Thymus (tissue), 11 donors: ENCODE measurements at regions not wholly inside any gene's neighbourhood (a gene's known extent, or its start where the extent isn't known, plus 50 kb on each side); places are given as distances from the start of the nearest gene placed in this dataset.

Source experiments
- DNase-seq, 9 donors: peaks; one replicate each; pipeline ENCODE4 v3.0.0-alpha.2; 2013; ENCODE audit warnings: low spot score in 9 of 9, low read depth in 6 of 9, missing footprints in 1 of 9
- H3K27ac ChIP-seq, 2 donors: one replicate each; pipeline ENCODE4 v1.5.1; 2013; ENCODE audit warnings: control low read depth in 1 of 2, low read depth in 1 of 2, low read length in 1 of 2, mild to moderate bottlenecking in 1 of 2, moderate library complexity in 1 of 2
- H3K27me3 ChIP-seq, 2 donors: one replicate each; pipeline ENCODE4 v1.5.1; 2013; ENCODE audit warnings: low read length in 1 of 2; ENCODE audit not compliant: control insufficient read depth in 2 of 2, insufficient read depth in 1 of 2
- H3K36me3 ChIP-seq, 2 donors: one replicate each; pipeline ENCODE4 v1.5.1; 2013; ENCODE audit warnings: low read length in 1 of 2, mild to moderate bottlenecking in 1 of 2, moderate library complexity in 1 of 2; ENCODE audit not compliant: control insufficient read depth in 2 of 2, insufficient read depth in 2 of 2
- H3K4me1 ChIP-seq, 2 donors: one replicate each; pipeline ENCODE4 v1.5.1; 2013; ENCODE audit warnings: low read length in 2 of 2; ENCODE audit not compliant: control insufficient read depth in 2 of 2, insufficient read depth in 2 of 2
- H3K4me3 ChIP-seq, 2 donors: one replicate each; pipeline ENCODE4 v1.5.1; 2013; ENCODE audit warnings: low read length in 2 of 2, control low read depth in 1 of 2, mild to moderate bottlenecking in 1 of 2
- H3K9me3 ChIP-seq, 2 donors: one replicate each; pipeline ENCODE4 v1.5.1; 2013; ENCODE audit warnings: low read length in 1 of 2, mild to moderate bottlenecking in 1 of 2; ENCODE audit not compliant: control insufficient read depth in 2 of 2, insufficient read depth in 1 of 2
- WGBS: extraction: QIAGEN DNeasy Blood & Tissue Kit; methylation state at CpG from one replicate; pipeline ENCODE4 v1.1.7; 2013; 5-methylcytosine and 5-hydroxymethylcytosine counted together
- donor health status: healthy.

GRCh38 chr20:39116020-39116419 is 153.9 kb downstream of the DHX35 start:
- Histone ChIP-seq H3K4me1 (no peaks in the 10 kb centered on the region), H3K27me3 (peaks cover 0 to 10% of the 10 kb centered on the region in 2 donors), H3K27ac (no peak overlapping the region), H3K36me3 (no peaks in the 10 kb centered on the region), H3K4me3 (no peak overlapping the region), H3K9me3 (no peaks in the 10 kb centered on the region)
- WGBS: 95% methylated on average over 2 of the region's 2 CpGs
- no peak for DNase-seq

- Histone ChIP-seq H3K27ac (no peak overlapping the region), H3K4me3 (no peak overlapping the region), H3K4me1 (no peaks in the 10 kb centered on the region), H3K27me3 (peaks cover 0 to 25% of the 10 kb centered on the region in 2 donors), H3K9me3 (no peaks in the 10 kb centered on the region), H3K36me3 (no peaks in the 10 kb centered on the region)
- WGBS: 35% methylated on average over 9 of the region's 9 CpGs
- DNase-seq: peak in 2 of 9 donors; percentile 4 to 6
Measured at GRCh38 chr20:39112178-39112743, 150.1 kb downstream of the DHX35 start.

GRCh38 chr20:39111359-39112177 is 149.4 kb downstream of the DHX35 start:
- no peak for DNase-seq
- H3K4me3 ChIP-seq: no peak overlapping the region
- 21% methylated on average over 4 of the region's 4 CpGs for WGBS
- no peaks in the 10 kb centered on the region for H3K36me3 ChIP-seq
- no peaks in the 10 kb centered on the region for H3K4me1 ChIP-seq
- no peaks in the 10 kb centered on the region for H3K9me3 ChIP-seq
- H3K27me3 ChIP-seq: peaks cover 0 to 25% of the 10 kb centered on the region in 2 donors
- H3K27ac ChIP-seq: no peak overlapping the region

- peaks cover 0 to 25% of the 10 kb centered on the region in 2 donors for H3K27me3 ChIP-seq
- H3K4me1 ChIP-seq: no peaks in the 10 kb centered on the region
- no peak for DNase-seq
- no peaks in the 10 kb centered on the region for H3K9me3 ChIP-seq
- no peak overlapping the region for H3K4me3 ChIP-seq
- H3K27ac ChIP-seq: no peak overlapping the region
- H3K36me3 ChIP-seq: no peaks in the 10 kb centered on the region
Measured at GRCh38 chr20:39110819-39111136, 148.6 kb downstream of the DHX35 start.

- 45% methylated on average over 10 of the region's 10 CpGs for WGBS
- H3K4me3 ChIP-seq: no peak overlapping the region
- DNase-seq: no peak
- peaks cover 0 to 25% of the 10 kb centered on the region in 2 donors for H3K27me3 ChIP-seq
- H3K4me1 ChIP-seq: no peaks in the 10 kb centered on the region
- no peak overlapping the region for H3K27ac ChIP-seq
- no peaks in the 10 kb centered on the region for H3K36me3 ChIP-seq
- H3K9me3 ChIP-seq: no peaks in the 10 kb centered on the region
Measured at GRCh38 chr20:39109933-39110818, 148.0 kb downstream of the DHX35 start.

- Histone ChIP-seq H3K27ac (no peak overlapping the region), H3K4me1 (no peaks in the 10 kb centered on the region), H3K36me3 (no peaks in the 10 kb centered on the region), H3K4me3 (no peak overlapping the region), H3K27me3 (peaks cover 0 to 25% of the 10 kb centered on the region in 2 donors), H3K9me3 (no peaks in the 10 kb centered on the region)
- WGBS: 71% methylated on average over 5 of the region's 5 CpGs
- DNase-seq: no peak
Measured at GRCh38 chr20:39108746-39109145, 146.6 kb downstream of the DHX35 start.

GRCh38 chr20:39107741-39108140 is 145.6 kb downstream of the DHX35 start:
- no peak overlapping the region for H3K27ac ChIP-seq
- no peaks in the 10 kb centered on the region for H3K36me3 ChIP-seq
- DNase-seq: no peak
- peaks cover 0 to 25% of the 10 kb centered on the region in 2 donors for H3K27me3 ChIP-seq
- no peaks in the 10 kb centered on the region for H3K9me3 ChIP-seq
- WGBS: 88% methylated on average over 5 of the region's 5 CpGs
- no peak overlapping the region for H3K4me3 ChIP-seq
- H3K4me1 ChIP-seq: no peaks in the 10 kb centered on the region

GRCh38 chr20:39106791-39107190 is 144.6 kb downstream of the DHX35 start:
- no peaks in the 10 kb centered on the region for H3K4me1 ChIP-seq
- H3K27me3 ChIP-seq: peaks cover 0 to 19% of the 10 kb centered on the region in 2 donors
- WGBS: 83% methylated on average over 3 of the region's 3 CpGs
- no peaks in the 10 kb centered on the region for H3K36me3 ChIP-seq
- no peaks in the 10 kb centered on the region for H3K9me3 ChIP-seq
- H3K4me3 ChIP-seq: no peak overlapping the region
- DNase-seq: no peak
- no peak overlapping the region for H3K27ac ChIP-seq

- no peaks in the 10 kb centered on the region for H3K9me3 ChIP-seq
- peaks cover 0 to 14% of the 10 kb centered on the region in 2 donors for H3K27me3 ChIP-seq
- no peak for DNase-seq
- H3K27ac ChIP-seq: no peak overlapping the region
- H3K4me1 ChIP-seq: no peaks in the 10 kb centered on the region
- 98% methylated on average over 5 of the region's 5 CpGs for WGBS
- no peaks in the 10 kb centered on the region for H3K36me3 ChIP-seq
- no peak overlapping the region for H3K4me3 ChIP-seq
Measured at GRCh38 chr20:39105551-39105950, 143.4 kb downstream of the DHX35 start.
